Left lobe of liver (tissue), 2 donors: ENCODE measurements at regions not wholly inside any gene's neighbourhood (a gene's known extent, or its start where the extent isn't known, plus 50 kb on each side); places are given as distances from the start of the nearest gene placed in this dataset.
"Not testable (repeated sequence)": the region's sequence is repeated elsewhere in the genome, so short reads cannot be mapped to it uniquely, and the experiment has no call there.

Experiments used
- ATAC-seq: fragments of 200-7000 bp; cut with Tn5 transposase; one replicate; pipeline ENCODE4 v1.9.1; 2020; ENCODE audit warnings: mild to moderate bottlenecking, moderate library complexity
- DNase-seq: peaks from one replicate; pipeline ENCODE4 v3.0.0-alpha.2; 2020; ENCODE audit warnings: low spot score
- donor health status: DM: no; HTN: no; CAD: no; lungs with moderate emphysema.
- donor health status: DM: no; HTN: yes; CAD: no.

DNA sequence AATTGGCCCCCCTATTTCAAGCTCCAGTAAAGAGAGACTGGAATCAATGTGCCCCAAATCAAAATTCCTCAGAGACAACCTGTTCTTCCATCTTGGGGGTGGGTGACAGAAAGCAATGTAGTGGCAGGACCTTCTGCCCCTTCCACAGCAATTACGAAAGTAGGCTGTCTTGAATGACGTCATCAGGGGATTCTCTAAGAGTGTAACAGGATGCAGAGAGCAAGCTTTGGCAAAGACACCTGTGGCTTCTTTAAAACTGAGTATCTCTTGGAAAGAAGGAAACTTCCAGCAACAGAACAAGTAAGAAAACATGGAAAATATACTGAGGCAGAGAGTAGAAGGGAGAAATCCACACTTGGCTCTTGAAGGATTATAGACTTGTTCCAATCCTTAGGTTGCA, 247.6 kb upstream of the PDE4D start:
- DNase-seq (no peak), ATAC-seq (no peak)

DNA sequence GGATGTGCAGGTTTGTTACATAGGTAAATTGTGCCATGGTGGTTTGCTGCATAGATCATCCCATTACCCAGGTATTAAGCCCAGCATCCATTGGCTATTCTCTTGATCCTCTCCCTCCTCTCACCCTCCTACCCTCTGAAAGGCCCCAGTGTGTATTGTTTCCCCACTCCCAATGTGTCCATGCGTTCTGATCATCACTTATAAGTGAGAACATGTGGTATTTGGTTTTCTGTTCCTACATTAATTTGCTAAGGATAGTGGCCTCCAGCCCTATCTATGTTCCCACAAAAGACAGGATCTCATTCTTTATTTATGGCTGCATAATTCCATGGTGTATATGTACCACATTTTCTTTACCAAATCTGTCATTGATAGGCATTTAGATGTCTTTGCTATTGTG, 243.3 kb upstream of the PDE4D start:
- DNase-seq (no peak), ATAC-seq (no peak)

DNA sequence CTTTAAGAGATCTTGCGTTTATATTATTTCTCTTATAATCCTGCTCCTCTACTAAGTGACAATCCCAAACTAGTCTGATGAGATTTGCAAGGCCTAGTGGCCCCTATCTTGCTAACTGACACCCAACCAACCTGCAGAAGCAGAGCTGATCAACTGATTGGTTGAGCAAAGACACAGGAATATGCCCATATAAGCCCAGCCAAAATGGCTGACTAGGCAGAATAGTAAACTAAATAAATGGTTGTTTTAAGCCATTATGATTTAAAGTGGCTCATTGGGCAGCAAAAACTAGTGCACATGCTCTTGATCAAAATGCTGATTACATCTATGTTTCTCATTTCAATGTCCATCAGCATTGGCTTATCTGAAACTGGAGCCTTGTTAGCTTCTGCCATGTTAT, 238.0 kb upstream of the PDE4D start:
- ATAC-seq, result no peak

DNA sequence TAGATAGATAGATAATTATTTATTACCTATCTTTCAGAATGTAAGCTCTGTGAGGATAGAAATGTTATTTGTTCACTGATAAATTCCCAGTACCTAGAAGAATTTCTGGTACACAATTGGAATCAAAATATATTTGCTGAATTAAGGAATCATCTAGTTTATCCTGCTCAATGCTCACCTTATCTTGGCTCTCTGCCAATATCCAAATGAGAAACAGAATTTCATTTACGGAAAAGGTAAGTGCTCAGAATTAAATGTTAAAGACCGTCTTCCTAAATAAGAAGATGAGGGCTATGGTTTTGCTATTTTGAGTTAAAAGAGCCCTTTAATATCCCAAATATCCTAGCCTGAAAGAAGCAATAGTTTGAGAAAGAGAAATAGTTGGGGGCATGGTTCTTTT, 232.1 kb upstream of the PDE4D start:
- no peak for ATAC-seq
- DNase-seq, result no peak

More for the DNA sequence above, 238.0 kb upstream of the PDE4D start:
- no peak for DNase-seq

DNA sequence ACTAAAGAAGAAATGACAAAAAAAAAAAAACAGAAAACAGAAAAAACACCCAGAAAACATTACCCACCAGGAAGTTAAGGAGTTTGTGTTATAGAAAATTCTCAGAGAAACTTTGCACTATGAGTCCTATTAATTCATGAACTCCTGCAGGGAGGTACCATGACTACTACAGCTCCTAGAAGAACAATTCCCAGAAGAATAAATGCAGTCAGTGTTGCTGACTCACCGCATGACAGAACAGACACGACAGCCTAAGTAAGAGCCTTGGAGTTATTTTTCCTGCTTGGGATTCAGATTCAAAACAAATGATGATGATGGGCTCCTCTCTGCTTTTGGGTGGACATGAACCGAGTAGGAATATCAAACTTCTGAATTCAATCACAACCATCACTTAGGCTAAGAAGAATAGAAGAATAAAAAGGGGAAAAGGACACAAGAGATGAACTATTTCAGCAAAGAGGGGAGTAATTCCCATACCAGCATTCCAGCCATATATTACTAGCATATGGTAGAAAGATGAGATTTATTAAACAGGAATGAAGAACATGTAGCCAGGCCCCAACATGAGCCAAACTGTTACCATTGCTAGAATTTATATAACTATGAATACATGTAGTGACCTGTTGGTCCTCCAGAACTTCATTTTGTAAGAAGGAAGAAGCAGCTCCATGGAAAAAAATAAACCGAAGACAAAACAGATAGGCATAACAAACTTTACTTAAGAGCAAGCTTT, 209.6 kb upstream of the PDE4D start:
- ATAC-seq (no peak), DNase-seq (no peak)

DNA sequence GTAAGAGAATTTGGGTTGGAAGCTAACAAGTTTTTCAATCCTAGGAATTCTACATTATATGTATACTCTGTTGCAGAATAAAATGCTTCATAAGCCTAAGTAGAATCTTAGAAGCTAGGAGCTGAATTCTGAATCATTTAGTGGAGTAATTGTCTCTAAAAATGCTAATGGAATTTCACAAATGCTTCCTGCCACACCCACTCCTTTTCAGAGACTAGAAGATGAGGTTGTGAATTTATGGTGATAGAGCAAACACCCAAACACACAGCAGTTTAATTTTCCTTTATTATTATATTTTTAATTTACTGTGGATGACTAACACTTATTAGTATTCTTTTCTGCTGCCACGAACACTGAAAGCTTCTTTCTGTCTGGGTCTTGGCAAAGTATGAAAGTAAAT, 208.0 kb upstream of the PDE4D start:
- DNase-seq (no peak), ATAC-seq (no peak)

DNA sequence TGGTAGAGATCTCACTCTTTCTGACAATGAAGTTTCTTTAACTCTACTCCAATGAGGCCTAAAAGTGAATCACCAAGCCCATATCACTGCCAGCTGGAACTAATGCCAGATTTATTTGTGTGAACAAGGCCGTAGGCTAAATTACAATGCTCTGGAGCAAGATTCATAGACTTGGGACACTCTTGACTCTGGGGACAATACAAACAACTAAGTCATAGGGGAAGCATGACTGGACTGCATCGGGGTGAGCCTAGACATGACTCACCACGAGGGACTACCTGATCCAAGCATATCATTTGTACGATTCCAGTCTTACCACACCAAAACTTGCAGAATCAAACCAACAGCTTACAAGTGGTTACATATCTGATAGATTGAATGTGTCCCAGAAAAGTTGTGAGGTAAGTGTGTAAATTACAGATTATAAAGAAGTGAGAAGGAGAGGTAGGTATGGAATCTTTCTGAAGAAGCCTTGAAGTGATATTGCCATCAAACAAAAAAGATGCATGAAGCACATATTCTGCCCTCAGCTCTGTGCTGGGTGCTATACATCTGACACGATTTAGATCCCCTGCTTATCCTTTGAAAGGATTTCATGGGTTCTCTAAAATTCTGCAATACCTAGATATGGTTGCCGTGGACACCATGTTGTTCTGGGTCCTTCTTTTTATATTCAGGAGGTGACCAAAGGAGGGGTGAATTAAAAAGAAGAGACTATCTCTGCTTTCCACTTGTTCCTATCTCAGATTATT, 199.3 kb upstream of the PDE4D start:
- DNase-seq (no peak), ATAC-seq (no peak)

DNA sequence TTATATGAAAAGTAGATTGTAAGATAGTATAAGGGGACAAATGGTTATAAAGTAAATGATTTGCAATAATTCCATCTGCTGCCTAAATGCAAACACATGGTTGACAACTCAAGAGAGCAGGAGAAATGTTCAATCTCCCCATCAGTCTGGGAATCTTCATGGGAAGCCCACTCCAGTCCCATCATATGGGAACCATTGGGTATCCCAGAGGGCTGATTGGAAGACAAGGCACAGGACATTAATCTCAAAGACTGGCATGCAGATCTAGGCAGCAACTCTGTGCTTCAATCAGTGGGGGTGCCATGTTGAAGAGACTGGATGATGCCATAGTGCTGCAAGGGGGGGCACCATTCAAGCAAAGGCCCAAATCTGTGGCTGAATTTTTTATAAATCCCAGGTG, 193.1 kb upstream of the PDE4D start:
- DNase-seq (no peak), ATAC-seq (no peak)

DNA sequence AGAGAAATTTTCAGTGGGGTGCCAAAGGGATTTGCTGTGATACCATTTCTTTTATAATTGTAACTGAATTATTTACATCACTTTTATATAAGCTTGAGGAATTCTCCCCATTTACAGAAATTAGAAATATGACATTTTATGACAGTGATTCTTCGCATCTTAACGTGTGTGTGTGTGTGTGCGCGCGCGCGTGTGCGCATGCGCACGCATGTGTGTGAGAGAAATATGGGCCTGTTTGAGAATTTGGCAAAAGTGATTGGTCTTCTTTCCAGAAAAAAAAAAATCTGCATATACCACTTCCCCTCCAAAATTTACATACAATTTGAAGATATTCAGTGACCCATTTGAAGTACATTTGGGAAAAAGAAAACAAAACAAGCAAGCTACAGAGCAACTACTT, 190.7 kb upstream of the PDE4D start:
- ATAC-seq (no peak), DNase-seq (no peak)

DNA sequence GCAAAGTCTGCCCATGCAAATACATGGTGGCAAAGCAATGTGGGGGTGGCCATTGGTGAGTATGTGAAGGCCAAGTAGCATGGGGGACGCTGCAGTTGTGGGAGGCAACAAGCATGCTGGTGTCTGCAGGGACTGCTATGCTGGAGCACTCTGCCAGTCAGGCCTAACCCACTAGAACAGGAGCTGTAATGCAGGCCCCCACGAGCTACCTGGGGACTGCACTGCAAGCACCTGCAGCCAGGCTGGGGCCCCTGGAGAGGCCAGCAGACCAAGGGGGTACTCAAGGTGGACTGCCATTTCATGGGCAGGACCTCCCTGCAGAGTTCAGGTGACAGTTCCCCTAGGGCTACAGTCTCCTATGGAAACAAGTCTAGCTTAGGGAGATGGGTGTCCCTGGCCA, 183.8 kb upstream of the PDE4D start:
- ATAC-seq, result no peak

DNA sequence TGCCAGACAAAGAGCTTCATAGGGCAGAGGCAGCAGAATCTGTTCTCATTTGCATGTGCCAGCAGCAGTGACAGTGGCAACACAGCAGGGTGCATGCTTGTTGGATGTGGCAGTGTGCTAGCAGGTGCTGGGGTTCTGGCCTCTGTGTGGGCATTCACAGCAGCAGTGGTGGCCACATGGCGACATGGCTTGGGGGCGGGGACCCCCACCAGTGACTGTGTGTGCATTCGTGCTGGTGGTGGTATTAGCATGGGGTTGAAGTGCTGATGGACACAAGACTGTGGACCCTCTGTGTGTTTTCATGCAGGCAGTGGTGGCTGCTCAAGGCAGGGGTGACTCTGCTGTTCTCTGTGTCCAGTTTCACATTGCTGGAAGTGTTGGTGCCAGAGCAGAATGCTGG, 183.2 kb upstream of the PDE4D start:
- ATAC-seq, result no peak
- no peak for DNase-seq

More for the DNA sequence above, 183.8 kb upstream of the PDE4D start:
- DNase-seq, result no peak

DNA sequence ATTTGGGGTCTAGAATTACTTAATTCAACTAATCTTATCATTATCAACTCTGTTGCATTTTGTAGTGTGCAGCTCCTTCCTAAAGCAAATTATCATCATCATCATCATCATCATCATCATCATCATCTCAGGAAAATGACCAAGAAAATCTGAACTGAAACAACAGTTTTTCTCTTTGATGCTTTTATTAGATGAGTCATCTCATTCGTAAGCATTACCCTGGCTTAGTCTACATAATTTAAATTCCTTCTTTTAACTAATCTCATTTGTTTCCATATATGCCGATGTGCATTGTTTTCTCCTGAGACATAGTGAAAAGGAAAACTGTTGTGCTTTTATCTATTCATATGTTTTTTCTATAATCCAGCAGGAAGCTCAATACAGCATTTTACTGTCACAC, 173.0 kb upstream of the PDE4D start:
- ATAC-seq, result no peak
- no peak for DNase-seq

DNA sequence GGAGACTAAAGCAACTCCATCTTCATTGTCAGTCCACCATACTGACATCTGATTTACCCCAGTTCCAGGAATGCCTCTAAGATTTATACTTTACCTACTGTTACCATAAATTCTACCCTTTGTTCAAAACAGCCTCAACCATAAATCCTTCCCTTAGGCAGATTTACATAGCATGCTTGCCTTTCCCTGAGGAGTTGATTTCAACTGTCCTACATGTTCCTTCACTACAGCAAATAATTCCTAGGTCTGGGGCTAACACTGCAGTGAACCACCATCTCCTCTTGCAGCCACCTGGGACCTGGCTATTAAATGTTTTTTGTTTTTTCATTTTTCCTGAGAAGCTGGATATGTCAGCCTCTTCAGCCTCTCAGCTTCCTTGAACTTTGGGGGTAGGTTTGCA, 166.9 kb upstream of the PDE4D start:
- ATAC-seq (no peak), DNase-seq (no peak)

DNA sequence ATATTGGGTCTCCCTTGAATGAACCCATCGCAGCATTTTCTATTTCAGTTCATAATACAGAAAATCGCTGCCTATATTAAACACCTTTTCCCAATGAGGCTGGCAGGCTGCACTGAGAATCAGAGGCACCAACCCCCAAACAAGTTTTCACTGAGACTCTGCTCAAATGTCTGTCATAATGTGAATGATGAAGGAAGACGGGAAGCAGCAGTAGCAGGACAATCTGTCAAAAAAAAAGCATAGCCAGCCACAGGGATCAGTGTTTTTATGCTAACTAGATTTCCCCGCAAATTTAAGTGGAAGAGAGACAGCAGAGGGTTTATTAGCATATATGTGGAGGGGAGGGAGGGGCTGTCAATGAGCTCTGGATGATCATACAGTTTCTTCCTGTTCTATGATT, 162.7 kb upstream of the PDE4D start:
- no peak for ATAC-seq
- no peak for DNase-seq

DNA sequence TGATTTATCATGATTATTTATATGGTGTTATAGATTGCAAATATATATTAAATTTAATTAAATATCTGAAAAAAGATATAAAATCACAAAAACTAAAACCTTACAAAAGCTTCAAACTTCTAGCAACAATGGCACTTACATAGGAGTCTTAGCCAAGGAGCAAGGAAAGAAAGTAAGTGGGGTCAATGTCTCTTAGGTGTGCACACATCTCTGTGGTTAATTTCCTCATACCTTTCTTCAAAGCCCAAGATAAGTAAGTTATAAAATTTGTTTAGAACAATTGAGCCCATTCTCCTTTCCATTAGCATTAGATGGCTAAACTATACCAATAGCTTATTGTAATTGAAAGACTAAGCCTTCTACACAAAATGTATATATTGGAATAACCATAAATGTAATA, 161.6 kb upstream of the PDE4D start:
- ATAC-seq, result no peak
- no peak for DNase-seq

DNA sequence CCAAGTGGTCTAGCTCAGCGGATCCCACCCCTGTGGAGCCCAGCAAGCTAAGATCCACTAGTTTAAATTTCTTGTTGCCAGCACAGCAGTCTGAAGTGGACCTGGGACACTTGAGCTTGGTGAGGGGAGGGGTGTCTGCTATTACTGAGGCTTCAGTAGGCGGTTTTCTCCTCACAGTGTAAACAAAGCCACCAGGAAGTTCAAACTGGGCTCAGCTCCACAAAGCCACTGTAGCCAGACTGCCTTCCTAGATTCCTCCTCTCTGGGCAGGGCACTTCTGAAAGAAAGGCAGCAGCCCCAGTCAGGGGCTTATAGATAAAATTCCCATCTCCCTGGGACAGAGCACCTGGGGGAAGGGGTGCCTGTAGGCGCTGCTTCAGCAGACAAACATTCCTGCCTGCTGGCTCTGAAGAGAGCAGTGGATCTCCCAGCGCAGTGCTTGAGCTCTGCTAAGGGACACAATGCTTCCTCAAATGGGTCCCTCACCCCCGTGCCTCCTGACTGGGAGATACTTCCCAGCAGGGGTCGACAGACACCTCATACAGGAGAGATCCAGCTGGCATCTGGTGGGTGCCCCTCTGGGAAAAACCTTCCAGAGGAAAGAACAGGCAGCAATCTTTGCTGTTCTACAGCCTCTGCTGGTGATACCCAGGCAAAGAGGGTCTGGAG, 148.6 kb upstream of the PDE4D start:
- DNase-seq, ATAC-seq: not testable (repeated sequence)

DNA sequence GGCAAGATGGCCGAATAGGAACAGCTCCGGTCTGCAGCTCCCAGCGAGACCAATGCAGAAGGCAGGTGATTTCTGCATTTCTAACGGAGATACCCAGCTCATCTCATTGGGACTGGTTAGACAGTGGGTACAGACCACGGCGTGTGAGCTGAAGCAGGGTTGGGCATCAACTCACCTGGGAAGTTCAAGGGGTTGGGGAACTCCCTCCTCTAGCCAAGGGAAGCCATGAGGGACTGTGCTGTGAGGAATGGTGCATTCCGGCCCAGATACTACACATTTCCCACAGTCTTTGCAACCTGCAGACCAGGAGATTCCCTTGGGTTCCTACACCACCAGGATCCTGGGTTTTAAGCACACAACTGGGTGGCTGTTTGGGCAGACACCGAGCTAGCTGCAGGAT, 148.0 kb upstream of the PDE4D start:
- not testable (repeated sequence) for ATAC-seq, DNase-seq

DNA sequence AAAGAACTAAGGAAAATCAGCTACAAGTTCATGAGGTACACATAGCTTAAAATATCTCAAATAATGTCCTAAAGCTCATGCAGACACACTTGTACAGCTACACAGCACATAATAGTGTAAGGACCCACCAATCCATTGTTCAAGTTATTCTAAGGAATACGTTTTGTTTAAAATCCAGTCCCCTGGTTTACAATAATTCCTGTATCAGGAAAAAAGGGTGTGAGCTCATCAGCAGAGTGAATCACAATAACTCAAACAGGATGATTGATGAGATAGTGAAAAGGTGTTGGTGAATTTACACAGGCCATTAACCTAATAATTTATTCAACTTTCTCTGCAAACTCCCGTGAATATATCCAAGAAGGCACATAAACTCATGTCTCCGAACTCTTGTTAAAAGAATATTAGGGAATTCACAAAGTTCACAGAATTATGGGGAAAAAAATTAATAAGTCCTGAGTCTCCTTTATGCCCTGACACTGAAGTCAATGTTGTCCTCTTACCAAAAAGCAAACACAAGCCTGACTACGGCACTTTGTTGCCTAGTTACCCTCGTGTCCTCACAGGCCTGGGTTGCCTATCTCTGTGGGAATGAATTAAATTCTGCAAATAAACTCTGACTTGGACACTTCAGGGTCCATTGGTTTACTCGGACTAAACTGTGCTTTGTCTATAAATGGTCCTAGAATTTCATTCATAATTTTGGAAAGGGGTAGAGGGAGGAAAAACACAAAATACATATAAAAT, 142.8 kb upstream of the PDE4D start:
- no peak for DNase-seq
- no peak for ATAC-seq

DNA sequence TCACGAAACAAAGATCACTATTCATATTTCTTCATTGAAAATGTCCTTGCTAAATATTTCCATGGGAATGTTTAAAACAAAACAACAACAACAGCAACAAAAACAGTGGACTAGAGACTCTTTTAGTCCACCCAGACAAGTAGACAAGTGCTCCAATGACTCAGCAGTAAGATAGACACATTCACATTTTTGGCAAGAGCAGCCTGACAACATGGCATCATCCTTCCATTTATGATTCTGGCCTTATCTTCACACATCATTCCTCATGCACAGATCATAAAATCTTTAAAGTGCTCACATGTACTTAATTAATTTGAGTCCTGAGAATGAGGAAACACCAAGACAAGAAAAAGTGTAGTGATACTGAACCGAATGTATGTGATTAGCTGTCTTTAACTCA, 132.6 kb upstream of the PDE4D start:
- no peak for DNase-seq
- no peak for ATAC-seq

DNA sequence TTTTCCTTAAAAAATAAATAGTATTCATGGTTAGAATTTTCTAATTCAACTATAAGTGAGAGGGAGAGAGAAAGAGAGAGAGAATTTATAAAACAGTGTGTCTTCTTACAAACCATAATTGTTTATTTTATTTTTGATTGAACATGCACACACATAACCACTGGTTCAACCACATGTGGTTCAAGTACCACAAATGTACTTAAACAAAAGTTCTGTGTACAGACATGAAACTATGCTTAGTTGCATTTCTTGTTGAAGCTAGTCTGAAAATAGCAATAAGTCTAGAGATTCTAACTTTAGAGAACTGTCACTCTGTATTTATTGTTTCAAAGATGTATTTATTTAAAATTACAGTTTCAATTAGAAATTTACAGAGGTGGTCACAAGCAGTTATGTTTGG, 130.6 kb upstream of the PDE4D start:
- DNase-seq, result no peak

DNA sequence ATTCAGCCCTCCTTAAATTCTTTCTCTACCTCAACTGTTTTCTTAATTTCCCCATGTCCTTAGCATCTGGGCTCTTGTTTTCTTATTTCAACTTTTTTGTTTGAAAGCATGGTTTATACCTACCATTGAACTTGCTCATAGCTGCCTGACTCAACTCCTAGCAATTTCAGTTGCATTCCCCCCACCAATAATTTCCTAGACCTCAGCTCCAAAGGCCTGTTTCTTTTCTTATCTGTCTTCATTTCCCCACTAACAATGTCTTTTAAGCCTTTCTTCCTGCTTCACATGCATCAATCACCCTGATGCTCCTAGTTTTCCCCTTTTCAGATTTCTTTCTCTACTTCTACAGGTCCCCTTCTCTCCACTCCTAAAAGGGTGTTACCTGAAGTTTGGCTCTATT, 129.7 kb upstream of the PDE4D start:
- no peak for ATAC-seq
- DNase-seq, result no peak

More for the DNA sequence above, 130.6 kb upstream of the PDE4D start:
- ATAC-seq, result no peak
